Tibial nerve (tissue), 4 donors: ENCODE measurements at regions not wholly inside any gene's neighbourhood (a gene's known extent, or its start where the extent isn't known, plus 50 kb on each side); places are given as distances from the start of the nearest gene placed in this dataset.

Experiments
- CTCF ChIP-seq, 5 experiments: fragments of 200-600 bp in 3 of 5; fragments of 450-650 bp in 2 of 5; sonication (generic) in 3 of 5; IDR thresholded peaks; one replicate each; pipeline ENCODE4 v1.5.1; 2016 to 2019; ENCODE audit warnings: antibody characterized with exemption in 5 of 5, mild to moderate bottlenecking in 3 of 5, moderate library complexity in 2 of 5
- EP300 ChIP-seq, 2 donors: sonication (generic); formaldehyde crosslinking; IDR thresholded peaks; one replicate each; pipeline ENCODE4 v1.6.1; 2017; ENCODE audit warnings: antibody characterized with exemption in 2 of 2, mild to moderate bottlenecking in 1 of 2
- POLR2A ChIP-seq, 2 donors: fragments of 450-650 bp; IDR thresholded peaks; one replicate each; pipeline ENCODE4 v1.6.1; 2017; ENCODE audit warnings: antibody characterized with exemption in 2 of 2, mild to moderate bottlenecking in 2 of 2, moderate library complexity in 2 of 2

GRCh38 chr11:100501450-100501849, 185.6 kb upstream of the ARHGAP42 start:
- TF ChIP-seq EP300 (IDR thresholded peaks at IDR 0.05), result no peak
- TF ChIP-seq POLR2A (IDR thresholded peaks at IDR 0.05), result no peak
- TF ChIP-seq CTCF (IDR thresholded peaks at IDR 0.05), result no peak
